HEK293 (cell line): ENCODE measurements at regions not wholly inside any gene's neighbourhood (a gene's known extent, or its start where the extent isn't known, plus 50 kb on each side); places are given as distances from the start of the nearest gene placed in this dataset.

Source experiments
- CTCF ChIP-seq: fragments of 450-650 bp; formaldehyde crosslinking; IDR thresholded peaks from 2 replicates; pipeline ENCODE4 v1.5.1; 2016; ENCODE audit warnings: missing biosample characterization, missing genetic modification characterization
- MZF1 ChIP-seq: fragments of 450-650 bp; formaldehyde crosslinking; IDR thresholded peaks from 2 replicates; pipeline ENCODE4 v1.5.1; 2017; ENCODE audit warnings: missing biosample characterization, missing genetic modification characterization, borderline replicate concordance
- TF ChIP-seq, protein P1 (sequence below): fragments of 450-650 bp; formaldehyde crosslinking; IDR thresholded peaks from 2 replicates; pipeline ENCODE4 v1.5.1; 2016; ENCODE audit warnings: missing biosample characterization, missing genetic modification characterization
- TF ChIP-seq, protein P2 (sequence below): fragments of 450-650 bp; formaldehyde crosslinking; IDR thresholded peaks from 2 replicates; pipeline ENCODE4 v1.5.1; 2017; ENCODE audit warnings: missing biosample characterization, mild to moderate bottlenecking, missing genetic modification characterization, moderate library complexity

- TF ChIP-seq CTCF (no peak), MZF1 (tag by site-specific recombination) (no peak)
- TF ChIP-seq, protein P1, sequence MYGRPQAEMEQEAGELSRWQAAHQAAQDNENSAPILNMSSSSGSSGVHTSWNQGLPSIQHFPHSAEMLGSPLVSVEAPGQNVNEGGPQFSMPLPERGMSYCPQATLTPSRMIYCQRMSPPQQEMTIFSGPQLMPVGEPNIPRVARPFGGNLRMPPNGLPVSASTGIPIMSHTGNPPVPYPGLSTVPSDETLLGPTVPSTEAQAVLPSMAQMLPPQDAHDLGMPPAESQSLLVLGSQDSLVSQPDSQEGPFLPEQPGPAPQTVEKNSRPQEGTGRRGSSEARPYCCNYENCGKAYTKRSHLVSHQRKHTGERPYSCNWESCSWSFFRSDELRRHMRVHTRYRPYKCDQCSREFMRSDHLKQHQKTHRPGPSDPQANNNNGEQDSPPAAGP = no peak
- TF ChIP-seq, protein P2, sequence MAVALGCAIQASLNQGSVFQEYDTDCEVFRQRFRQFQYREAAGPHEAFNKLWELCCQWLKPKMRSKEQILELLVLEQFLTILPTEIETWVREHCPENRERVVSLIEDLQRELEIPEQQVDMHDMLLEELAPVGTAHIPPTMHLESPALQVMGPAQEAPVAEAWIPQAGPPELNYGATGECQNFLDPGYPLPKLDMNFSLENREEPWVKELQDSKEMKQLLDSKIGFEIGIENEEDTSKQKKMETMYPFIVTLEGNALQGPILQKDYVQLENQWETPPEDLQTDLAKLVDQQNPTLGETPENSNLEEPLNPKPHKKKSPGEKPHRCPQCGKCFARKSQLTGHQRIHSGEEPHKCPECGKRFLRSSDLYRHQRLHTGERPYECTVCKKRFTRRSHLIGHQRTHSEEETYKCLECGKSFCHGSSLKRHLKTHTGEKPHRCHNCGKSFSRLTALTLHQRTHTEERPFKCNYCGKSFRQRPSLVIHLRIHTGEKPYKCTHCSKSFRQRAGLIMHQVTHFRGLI (tag by site-specific recombination) = no peak
Observed at GRCh38 chr2:120821446-120822160, 85.9 kb downstream of the GLI2 start.
